PFSK-1 (cell line): ENCODE measurements at regions not wholly inside any gene's neighbourhood (a gene's known extent, or its start where the extent isn't known, plus 50 kb on each side); places are given as distances from the start of the nearest gene placed in this dataset.

Experiments used
- FOXP2 ChIP-seq: optimal IDR thresholded peaks from 2 replicates; pipeline ENCODE3; 2011; ENCODE audit warnings: borderline replicate concordance, control low read depth, inconsistent platforms; ENCODE audit not compliant: insufficient read depth; ENCODE audit errors: extremely low read length, extremely low read depth
- POLR2AphosphoS5 ChIP-seq: IDR thresholded peaks from 2 replicates; pipeline ENCODE4 v1.6.1; 2012; ENCODE audit warnings: low read depth, mild to moderate bottlenecking, control low read depth, low read length, moderate library complexity
- SIN3A ChIP-seq: IDR thresholded peaks from 2 replicates; pipeline ENCODE4 v1.6.1; 2012; ENCODE audit warnings: mild to moderate bottlenecking, low read length, moderate library complexity, borderline replicate concordance; ENCODE audit not compliant: insufficient read depth
- TAF1 ChIP-seq: IDR thresholded peaks from 2 replicates; pipeline ENCODE4 v1.6.1; 2012; ENCODE audit warnings: low read length, control low read depth, borderline replicate concordance; ENCODE audit not compliant: insufficient read depth
- TF ChIP-seq, protein P1 (sequence below), 2 experiments: IDR thresholded peaks; 2 replicates each; pipeline versions ENCODE4 v1.6.1 to v1.8.0; 2011 to 2012; ENCODE audit warnings: low read depth in 2 of 2, low read length in 2 of 2, control low read depth in 1 of 2, inconsistent platforms in 1 of 2, mild to moderate bottlenecking in 1 of 2, moderate library complexity in 1 of 2; ENCODE audit not compliant: insufficient read depth in 1 of 2

DNA sequence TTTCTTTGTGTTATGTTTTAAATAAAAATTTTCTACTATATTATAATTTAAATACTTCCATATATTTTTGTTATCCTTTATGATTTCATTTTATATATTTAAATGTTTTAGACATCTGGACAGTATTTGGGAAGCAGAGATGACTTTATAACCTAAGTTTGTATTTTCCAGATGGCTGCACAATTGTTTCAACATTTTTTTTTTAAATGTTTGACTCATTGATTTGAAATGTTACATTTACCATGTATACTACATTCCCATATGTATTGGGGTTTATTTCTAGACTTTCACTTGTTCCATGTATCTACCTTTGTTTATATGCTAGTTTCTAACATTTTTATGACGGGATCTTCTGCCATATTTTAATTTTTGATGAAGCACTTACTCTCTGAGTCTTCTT lies 766.5 kb downstream of the METTL15 start:
- no peak for TF ChIP-seq SIN3A

DNA sequence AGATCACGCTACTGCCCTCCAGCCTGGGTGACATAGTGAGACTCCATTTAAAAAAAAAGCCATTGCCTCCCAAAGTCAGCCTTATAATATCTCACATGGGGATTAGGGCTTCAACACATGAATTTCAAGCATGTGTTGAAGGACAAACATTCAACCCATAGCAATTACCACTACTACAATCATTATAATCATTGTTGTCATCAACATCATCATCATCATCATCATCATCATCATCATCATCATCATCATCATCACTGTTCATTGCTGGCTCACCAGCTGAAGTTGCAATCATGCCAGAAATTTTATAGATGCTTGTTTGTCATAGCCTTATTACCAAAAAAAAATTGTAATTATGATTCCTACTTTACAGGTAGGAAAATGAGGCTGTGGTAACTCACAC lies 762.9 kb downstream of the METTL15 start:
- TF ChIP-seq POLR2AphosphoS5 (no peak), TAF1 (no peak), SIN3A (no peak), FOXP2 (no peak)
- TF ChIP-seq, protein P1, sequence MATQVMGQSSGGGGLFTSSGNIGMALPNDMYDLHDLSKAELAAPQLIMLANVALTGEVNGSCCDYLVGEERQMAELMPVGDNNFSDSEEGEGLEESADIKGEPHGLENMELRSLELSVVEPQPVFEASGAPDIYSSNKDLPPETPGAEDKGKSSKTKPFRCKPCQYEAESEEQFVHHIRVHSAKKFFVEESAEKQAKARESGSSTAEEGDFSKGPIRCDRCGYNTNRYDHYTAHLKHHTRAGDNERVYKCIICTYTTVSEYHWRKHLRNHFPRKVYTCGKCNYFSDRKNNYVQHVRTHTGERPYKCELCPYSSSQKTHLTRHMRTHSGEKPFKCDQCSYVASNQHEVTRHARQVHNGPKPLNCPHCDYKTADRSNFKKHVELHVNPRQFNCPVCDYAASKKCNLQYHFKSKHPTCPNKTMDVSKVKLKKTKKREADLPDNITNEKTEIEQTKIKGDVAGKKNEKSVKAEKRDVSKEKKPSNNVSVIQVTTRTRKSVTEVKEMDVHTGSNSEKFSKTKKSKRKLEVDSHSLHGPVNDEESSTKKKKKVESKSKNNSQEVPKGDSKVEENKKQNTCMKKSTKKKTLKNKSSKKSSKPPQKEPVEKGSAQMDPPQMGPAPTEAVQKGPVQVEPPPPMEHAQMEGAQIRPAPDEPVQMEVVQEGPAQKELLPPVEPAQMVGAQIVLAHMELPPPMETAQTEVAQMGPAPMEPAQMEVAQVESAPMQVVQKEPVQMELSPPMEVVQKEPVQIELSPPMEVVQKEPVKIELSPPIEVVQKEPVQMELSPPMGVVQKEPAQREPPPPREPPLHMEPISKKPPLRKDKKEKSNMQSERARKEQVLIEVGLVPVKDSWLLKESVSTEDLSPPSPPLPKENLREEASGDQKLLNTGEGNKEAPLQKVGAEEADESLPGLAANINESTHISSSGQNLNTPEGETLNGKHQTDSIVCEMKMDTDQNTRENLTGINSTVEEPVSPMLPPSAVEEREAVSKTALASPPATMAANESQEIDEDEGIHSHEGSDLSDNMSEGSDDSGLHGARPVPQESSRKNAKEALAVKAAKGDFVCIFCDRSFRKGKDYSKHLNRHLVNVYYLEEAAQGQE (IDR thresholded peaks at IDR 0.05; ENCODE audit: insufficient read depth in 1 of 2, low read depth in 2 of 2, low read length in 2 of 2): no peak

DNA sequence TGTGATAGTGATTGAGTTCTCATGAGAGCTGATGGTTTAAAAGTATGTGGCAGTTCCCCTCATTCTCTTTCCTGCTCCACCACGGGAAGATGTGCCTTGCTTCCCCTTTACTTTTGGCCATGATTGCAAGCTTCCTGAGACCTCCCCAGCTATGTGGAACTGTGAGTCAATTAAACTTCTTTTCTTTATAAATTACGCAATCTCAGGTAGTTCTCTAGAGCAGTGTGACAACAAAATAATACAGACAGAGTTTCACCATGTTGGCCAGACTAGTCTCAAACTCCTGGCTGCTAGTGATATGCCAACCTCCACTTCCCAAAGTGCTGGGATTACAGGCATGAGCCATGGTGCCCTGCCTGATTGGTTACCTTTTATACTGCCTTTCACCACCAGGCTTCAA lies 755.2 kb downstream of the METTL15 start:
- TF ChIP-seq FOXP2: no peak
- no peak for TF ChIP-seq POLR2AphosphoS5
- TF ChIP-seq, protein P1 (IDR thresholded peaks at IDR 0.05; ENCODE audit: insufficient read depth in 1 of 2, low read depth in 2 of 2, low read length in 2 of 2): no peak
- TF ChIP-seq TAF1: no peak
- no peak for TF ChIP-seq SIN3A

DNA sequence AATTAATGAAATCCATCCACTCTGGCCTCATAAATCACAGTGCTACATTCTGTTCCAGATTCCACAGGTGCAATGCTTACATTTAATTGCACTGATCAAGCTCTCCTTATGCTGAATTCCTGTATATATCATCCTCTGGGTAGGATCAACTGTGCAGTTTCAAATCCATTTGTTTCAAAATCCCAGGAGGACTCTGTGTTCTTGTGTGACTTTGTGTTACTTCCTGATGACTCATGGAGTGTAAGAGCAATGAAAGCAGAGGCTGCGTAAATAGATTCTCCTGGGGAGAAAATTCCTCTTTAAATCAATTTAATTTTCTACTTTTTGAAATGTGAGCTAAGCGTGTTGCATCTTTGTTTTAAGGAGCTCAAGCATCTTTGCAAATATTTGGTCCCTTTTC lies 752.7 kb downstream of the METTL15 start:
- TF ChIP-seq TAF1 (no peak), FOXP2 (no peak), SIN3A (no peak), POLR2AphosphoS5 (no peak)
- TF ChIP-seq, protein P1 (IDR thresholded peaks at IDR 0.05; ENCODE audit: insufficient read depth in 1 of 2, low read depth in 2 of 2, low read length in 2 of 2): no peak

DNA sequence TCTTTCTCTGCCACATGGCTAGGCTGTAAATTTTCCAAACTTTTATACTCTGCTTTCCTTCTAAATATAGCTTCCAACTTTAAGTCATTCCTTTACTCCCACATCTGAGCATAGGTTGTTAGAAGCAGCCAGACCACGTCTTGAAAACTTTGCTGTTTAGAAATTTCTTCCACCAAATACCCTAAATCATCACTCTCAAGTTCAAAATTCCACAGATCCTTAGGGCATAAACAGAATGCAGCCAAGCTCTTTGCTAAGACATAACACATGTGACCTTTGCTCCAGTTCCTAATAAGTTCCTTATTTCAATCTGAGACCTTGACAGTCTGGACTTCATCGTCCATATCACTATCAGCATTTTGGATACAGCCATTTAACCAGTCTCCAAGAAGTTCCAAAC lies 749.9 kb downstream of the METTL15 start:
- no peak for TF ChIP-seq POLR2AphosphoS5

DNA sequence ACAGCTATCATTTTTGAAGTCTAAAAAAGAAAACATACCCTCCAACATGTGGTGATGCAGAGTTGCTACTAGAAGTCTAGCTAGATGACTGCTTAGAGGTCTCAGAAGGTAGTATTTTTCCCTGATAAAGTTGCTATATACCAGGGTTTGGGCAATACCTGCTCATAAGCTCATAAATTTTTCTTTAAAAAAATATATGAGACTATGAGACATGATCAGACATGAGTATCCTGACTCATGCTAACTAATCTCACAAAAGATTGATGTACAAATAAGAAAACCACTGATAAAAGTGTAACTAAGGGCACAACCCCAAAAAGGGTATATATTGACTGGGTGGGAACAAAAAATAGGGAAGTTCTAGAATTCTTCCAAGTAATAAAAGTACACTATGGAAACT lies 740.9 kb downstream of the METTL15 start:
- TF ChIP-seq SIN3A (no peak), POLR2AphosphoS5 (no peak), TAF1 (no peak), FOXP2 (no peak)
- TF ChIP-seq, protein P1 (IDR thresholded peaks at IDR 0.05; ENCODE audit: insufficient read depth in 1 of 2, low read depth in 2 of 2, low read length in 2 of 2): no peak
